Coronary artery (tissue), 2 donors: ENCODE measurements at regions not wholly inside any gene's neighbourhood (a gene's known extent, or its start where the extent isn't known, plus 50 kb on each side); places are given as distances from the start of the nearest gene placed in this dataset.

ENCODE experiments used
- DNase-seq: peaks from one replicate; pipeline ENCODE4 v3.0.0-alpha.2; 2017; ENCODE audit warnings: low spot score
- H3K27ac ChIP-seq, 2 donors: fragments of 200-600 bp; sonication (generic); one replicate each; pipeline ENCODE4 v1.5.1; 2016 to 2019
- H3K4me3 ChIP-seq: fragments of 200-600 bp; sonication (generic); 2 replicates; pipeline ENCODE4 v1.5.1; 2016; ENCODE audit warnings: mild to moderate bottlenecking, moderate library complexity
- CTCF ChIP-seq: fragments of 200-600 bp; sonication (generic); IDR thresholded peaks from one replicate; pipeline ENCODE4 v1.5.1; 2019; ENCODE audit warnings: antibody characterized with exemption

- Histone ChIP-seq H3K4me3 (no peak overlapping the region), H3K27ac (no peak overlapping the region)
- DNase-seq: no peak
- no peak for TF ChIP-seq CTCF
Measured at GRCh38 chr9:80874276-80874675, 815.1 kb downstream of the TLE1 start.

- no peak overlapping the region for H3K27ac ChIP-seq
- no peak for TF ChIP-seq CTCF
- no peak for DNase-seq
Measured at GRCh38 chr9:80873861-80874260, 815.5 kb downstream of the TLE1 start.

DNA sequence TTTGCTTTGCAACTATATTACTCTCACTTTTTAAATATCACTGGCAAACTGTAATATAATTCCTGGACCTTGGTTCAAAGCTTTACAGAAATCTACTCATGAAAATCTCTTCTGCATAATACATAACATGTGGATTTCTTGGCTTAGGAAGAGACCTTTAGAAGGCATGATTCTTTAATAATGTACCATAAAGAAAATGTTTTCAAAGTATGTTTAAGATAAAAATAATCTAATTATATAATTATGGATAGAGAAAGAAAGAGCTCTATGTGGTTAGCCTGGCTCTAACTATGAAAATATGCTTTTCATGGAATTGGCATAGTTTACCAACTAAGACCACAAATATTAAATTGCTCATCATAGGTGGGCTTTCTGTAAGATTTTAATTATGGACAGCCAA is 817.8 kb downstream of the TLE1 start:
- no peak for DNase-seq
- no peak overlapping the region for H3K4me3 ChIP-seq
- no peak for TF ChIP-seq CTCF
- no peak overlapping the region for H3K27ac ChIP-seq

More at GRCh38 chr9:80873861-80874260, 815.5 kb downstream of the TLE1 start:
- no peak overlapping the region for H3K4me3 ChIP-seq

GRCh38 chr9:80867731-80868130 is 821.6 kb downstream of the TLE1 start:
- no peak for TF ChIP-seq CTCF
- DNase-seq: no peak
- no peak overlapping the region for H3K27ac ChIP-seq
- H3K4me3 ChIP-seq: no peak overlapping the region

- H3K4me3 ChIP-seq: no peak overlapping the region
- DNase-seq: no peak
- no peak overlapping the region for H3K27ac ChIP-seq
- TF ChIP-seq CTCF: no peak
Measured at GRCh38 chr9:80866576-80867227, 822.6 kb downstream of the TLE1 start.

- Histone ChIP-seq H3K27ac (no peak overlapping the region), H3K4me3 (no peak overlapping the region)
- no peak for DNase-seq
- TF ChIP-seq CTCF: no peak
Measured at GRCh38 chr9:80866121-80866520, 823.2 kb downstream of the TLE1 start.

GRCh38 chr9:80843028-80843427 is 846.3 kb downstream of the TLE1 start:
- no peak overlapping the region for H3K4me3 ChIP-seq
- no peak overlapping the region for H3K27ac ChIP-seq
- no peak for DNase-seq
- TF ChIP-seq CTCF: no peak
